GM03348 (cell line): ENCODE measurements at regions not wholly inside any gene's neighbourhood (a gene's known extent, or its start where the extent isn't known, plus 50 kb on each side); places are given as distances from the start of the nearest gene placed in this dataset.
A peak's percentile ranks its signal among the peaks of the same experiment; 100 is the strongest.
"Not testable (repeated sequence)": the region's sequence is repeated elsewhere in the genome, so short reads cannot be mapped to it uniquely, and the experiment has no call there.

ENCODE experiments used
- DNase-seq: peaks from one replicate; pipeline ENCODE4 v3.0.0; 2012; ENCODE audit warnings: low spot score

GRCh38 chr1:29800120-29800519, 563.8 kb downstream of the PTPRU start:
- DNase-seq = no peak

GRCh38 chr1:29798699-29799566, 562.6 kb downstream of the PTPRU start:
- DNase-seq = no peak

DNA sequence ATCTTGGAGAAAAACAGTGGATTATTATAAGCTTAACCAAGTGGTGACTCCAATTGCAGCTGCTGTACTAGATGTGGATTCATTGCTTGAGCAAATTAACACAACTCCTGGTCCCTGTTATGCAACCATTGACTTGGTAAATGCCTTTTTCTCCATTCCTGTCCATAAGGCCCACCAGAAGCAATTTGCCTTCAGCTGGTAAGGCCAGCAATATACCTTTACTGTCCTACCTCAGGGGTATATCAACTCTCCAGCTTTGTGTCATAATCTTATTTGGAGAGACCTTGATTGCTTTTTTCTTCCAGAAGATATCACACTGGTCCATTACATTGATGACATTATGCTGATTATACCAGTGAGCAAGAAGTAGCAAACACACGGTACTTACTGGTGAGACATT, 560.8 kb downstream of the PTPRU start:
- not testable (repeated sequence) for DNase-seq

DNA sequence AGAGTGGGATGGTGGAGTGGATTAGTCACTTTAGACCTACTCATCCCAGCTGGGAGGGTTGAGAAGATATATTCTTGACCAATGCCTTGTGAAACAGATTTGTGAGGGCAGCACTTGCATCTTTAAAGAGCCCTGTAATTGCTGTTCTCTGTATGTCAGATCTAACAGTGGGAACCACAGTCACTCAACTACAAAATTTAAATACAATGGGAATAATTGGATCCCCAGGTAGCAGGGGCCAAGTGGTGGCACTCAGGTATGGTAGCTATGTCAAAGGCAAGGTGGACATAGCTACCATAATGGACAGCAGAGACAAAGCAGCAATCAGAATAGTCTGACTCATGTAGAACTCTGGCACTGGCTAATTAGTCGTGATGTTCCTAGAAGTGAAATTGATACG, 559.6 kb downstream of the PTPRU start:
- DNase-seq = not testable (repeated sequence)

DNA sequence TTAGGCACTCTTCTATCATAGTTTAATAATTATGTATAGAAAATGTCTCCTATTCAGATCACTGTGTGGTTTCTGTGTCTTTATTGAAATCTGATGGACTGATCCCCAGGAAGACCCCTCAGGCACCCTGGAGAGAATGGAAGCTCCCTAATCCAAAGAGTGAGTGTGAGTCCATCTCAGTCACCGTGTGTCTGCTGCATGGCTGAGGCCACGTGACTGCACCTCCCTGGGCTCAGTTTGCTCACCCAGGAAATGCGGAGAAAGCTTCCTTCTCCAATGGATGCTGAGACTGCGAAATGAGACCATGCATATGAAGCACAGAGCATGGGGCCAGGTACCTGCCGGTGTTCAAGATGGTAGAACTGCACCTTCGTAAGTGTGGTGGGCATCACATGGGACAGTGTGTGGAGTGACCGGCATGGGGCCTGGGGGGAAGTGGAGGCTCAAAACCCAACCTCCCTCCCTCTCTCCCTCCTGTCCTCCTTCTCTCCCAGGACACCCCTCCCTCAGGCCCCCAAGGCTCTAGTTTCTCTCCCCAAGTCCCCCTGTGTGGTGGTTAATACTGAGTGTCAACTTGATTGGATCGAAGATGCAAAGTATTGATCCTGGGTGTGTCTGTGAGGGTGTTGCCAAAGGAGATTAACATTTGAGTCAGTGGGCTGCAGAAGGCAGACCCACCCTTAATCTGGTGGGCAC, 557.5 kb downstream of the PTPRU start:
- no peak for DNase-seq

DNA sequence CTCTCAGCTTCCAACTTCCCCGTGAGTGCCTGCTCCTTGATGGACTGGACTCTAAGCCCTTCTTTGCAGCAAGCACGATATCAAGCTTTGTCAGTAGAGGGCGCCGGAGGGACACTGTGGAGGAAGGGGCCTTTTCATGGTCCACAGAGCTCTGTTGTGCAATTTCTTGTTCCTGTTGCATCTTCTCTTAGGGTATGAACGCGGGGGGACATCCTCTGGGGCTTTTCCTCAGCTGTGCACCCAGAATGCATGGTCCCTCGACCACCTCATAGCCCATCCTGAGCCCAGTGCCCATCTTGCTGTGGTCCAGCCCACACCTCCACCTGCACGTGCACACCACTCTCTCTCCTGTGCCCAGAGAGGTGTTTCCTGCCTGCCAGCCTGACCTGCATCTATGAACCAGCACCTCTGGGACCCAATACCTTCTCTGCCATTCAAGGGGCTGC, 556.8 kb downstream of the PTPRU start:
- peak; percentile 72 for DNase-seq

GRCh38 chr1:29789910-29790247, 553.6 kb downstream of the PTPRU start:
- no peak for DNase-seq

GRCh38 chr1:29789221-29789909, 553.0 kb downstream of the PTPRU start:
- DNase-seq = no peak

DNA sequence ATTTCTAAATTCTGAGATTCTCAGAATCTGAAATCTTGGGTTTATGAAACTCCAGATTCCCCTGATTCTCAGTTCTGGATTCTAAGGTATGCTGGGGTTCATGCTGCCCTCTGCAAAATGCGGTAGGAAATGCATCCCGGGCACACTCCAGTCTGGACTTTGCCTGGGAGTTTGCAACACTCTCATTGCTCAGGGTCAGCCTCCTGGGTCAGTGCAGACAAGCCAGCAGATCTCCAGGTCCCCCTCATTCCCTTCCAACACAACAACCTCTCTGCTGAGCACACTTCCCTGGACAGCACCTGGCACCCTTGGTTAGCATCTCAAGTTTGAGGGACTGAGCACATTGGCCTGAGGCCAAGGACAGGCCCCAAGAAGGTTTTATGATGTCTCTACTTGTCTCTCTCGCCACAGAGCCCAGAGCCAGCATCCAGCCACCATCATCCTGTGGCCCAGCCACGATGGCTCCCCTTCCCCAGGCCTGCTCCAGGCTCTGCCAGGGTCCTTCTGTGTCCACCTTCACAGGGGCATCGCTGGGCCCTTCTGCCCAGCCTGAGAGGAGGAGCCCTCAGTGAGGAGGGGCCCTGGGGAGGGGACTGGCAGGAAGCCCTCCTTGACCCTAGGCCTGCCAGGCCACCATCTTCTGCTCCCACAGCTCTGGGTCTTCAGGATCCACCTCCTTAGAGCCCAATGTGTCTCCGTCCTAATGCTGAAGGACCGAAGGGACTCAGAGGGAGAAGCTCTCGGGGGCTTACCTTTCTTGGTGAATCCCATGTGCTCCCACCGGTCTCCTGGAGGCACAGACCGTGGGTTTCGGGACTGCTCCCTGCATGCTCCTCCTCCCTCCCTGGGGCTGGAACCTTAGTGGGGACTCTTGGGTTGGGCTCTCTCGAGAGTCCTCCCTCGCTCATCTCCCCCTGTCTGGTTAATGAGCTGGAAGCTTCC, 550.7 kb downstream of the PTPRU start:
- DNase-seq = no peak

- DNase-seq = no peak
Observed at GRCh38 chr1:29786195-29786594, 549.9 kb downstream of the PTPRU start.

GRCh38 chr1:29785554-29785953, 549.2 kb downstream of the PTPRU start:
- no peak for DNase-seq

DNA sequence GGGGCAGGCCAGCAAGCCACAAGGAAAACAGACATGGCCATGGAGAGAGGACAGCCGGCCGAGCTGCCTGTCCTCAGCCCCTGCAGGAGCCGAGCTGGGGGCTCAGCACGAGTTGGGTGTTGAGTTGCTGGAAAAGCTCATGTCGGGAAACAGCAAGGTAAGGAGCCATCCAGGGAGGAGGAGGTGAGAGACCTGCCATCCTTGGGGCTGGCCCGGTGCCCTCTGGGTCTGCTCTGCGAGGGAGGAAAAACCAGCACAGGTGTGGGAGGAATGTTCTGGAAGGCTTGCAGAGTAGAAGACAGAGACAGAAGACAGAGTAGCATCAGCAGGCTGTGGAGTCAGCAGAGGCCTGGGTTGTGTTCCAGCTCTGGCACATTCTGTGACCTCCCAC, 548.8 kb downstream of the PTPRU start:
- no peak for DNase-seq

DNA sequence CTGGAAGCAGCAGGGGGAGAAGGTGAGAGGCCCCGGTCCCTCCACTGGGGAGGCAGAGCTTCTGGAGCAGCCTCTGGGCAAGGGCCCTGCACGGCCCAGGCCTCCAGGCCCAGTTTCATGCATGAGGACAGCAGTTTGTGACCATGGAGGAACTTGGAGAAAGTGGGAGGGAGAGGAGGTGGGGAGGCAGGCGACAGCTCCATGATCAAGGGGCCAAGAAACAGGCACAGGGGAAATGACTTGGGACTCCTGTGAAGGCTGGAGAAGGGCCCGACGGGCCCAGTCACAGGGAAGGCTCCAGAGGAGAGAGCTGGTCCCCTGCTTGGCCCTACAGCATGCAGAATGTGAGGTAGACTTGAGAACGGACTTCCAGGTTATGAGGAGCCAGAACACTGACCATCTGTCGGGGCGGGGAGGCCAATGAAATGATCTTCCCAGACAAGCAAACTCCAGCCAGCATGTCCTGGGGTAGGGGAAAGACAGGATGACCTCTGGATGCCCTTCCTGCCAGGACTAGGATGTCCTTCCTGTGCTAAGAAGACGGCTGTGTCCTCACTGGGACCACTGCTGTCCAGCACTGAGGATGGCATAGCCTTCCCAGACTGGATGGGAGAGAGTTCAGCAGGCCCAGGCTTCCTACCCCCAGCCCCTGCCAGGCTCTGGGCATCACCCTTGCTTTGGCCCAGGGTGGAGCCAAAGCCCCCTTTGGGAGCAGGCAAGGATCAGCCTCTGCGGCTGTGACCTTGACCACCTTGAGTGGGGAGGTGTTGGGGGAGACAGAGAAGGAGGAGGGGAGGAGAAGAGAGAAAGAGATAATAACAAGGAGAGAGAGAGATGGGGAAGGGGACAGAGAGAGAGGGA, 548.2 kb downstream of the PTPRU start:
- DNase-seq = no peak

DNA sequence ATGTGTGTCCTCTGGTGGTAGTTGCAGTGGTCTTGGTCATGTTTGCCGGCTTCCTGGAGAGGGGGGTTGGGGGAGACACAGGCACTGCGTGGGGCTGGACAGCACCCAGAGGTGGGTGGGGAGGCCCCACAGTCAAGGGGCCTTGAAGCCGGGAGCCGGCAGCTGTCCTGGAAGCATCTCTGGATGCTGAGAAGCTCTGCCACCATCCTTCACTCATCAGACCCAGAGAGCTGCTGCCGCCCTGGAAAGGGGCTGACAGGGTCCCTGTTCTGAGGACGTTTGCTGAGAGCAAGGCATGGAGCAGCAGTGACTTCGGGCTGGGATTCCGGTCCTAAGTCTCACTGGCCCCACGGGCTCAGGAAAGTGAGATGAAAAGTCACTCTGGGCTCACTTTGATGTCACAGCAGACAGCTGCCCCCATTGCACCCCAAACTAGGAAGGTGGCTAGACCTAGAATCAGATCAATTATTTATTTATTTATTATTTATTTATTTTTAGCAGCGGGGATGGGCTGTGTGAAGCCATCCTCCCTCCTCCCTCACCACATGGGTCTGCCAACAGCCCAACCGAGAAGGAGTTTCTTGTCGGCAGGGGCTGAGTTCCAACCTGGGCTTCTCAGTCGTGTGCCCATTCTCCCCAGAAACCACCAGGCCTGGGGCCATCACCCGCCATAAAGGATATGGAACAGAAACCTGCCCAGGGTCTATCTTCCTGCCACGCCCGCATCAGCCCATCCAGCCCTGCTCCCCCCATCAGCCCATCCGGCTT, 547.4 kb downstream of the PTPRU start:
- no peak for DNase-seq

DNA sequence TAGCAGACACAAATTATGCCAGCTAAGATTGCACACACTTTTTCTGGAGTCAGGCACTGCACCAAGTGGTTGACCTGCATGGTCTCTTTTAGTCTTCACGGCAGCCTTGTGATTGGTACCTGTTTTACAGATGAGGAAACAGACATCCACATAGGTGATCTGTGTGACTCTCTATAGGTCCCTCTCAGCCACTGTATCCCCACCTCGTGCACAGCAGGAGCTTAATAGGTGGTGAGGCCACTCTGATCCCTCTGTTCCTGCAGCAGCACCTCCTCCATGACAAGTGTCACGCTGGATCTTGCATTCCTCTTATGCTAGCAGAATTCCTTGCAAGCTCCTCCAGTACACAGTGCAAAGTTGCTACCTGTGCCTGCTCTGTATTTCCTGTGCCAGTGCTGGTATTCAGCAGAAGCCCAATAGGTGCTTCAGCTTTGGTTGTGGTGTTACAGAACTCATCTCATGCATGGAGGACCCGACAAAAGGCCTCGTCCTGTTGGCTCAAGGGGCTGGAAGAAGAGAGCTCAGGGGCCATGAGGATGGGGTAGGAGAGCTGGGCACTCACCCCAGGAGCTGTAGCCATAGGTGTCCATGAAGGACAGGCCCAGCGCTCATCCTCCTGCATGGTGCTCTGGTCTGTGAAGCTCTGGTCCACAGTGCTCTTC, 546.7 kb downstream of the PTPRU start:
- no peak for DNase-seq

GRCh38 chr1:29779146-29779545, 542.8 kb downstream of the PTPRU start:
- DNase-seq = no peak

GRCh38 chr1:29777522-29777921, 541.2 kb downstream of the PTPRU start:
- no peak for DNase-seq

DNA sequence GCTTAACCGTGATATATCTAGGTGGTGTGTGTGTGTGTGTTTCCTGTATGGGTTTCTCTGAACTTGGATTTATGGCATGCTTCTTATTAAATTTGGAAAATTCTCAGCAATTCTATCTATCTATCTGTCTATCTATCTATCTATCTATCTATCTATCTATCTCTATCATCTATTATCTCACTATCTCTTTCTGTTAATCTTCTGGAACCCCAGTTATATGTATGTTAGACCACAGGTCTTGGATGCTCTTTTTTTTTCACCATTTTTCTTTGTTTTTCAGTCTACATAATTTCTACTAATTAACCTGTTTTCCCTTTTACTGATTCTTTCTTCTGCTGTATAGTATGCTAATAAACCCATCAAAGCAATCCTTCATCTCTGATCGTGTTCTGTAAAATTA, 538.0 kb downstream of the PTPRU start:
- DNase-seq = no peak

DNA sequence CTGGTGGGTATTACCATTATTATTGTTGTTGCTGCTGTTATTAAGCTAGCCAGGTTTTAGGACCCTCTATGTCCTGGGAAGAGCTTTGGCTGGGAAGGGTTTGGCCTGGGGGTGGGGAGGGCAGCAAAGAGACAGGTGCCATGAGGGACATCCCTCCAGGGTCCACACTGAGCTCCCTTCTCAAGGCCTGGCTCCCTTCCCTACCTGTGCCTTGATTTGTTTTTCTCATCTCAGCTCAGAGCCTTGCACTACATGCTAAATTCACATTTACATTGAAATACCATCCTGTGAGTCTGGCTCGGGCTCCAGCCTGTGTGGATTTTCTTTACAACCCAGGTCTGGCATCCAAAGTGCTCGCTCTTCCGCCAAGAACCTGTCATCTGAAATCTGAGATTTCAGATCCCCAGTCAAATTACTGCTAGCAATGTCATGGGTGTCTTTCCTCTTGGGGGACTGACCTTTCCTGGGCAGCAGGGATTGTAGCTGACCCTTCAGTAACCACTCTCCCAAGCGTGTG, 536.3 kb downstream of the PTPRU start:
- DNase-seq = no peak
